ENCODE measurements at regions not wholly inside any gene's neighbourhood (a gene's known extent, or its start where the extent isn't known, plus 50 kb on each side); places are given as distances from the start of the nearest gene placed in this dataset.
"Not testable (repeated sequence)": the region's sequence is repeated elsewhere in the genome, so short reads cannot be mapped to it uniquely, and the experiment has no call there.

GRCh38 chr11:19627566-19627965 lies 85.1 kb upstream of the NAV2 start:
- no peak for DNase-seq (ENCODE audit: low spot score)

- DNase-seq (ENCODE audit: low spot score), result no peak
Measured at GRCh38 chr11:19625438-19625837, 87.2 kb upstream of the NAV2 start.

- DNase-seq (ENCODE audit: low spot score), result no peak
Measured at GRCh38 chr11:19617696-19618523, 94.7 kb upstream of the NAV2 start.

GRCh38 chr11:19615341-19616183 lies 97.1 kb upstream of the NAV2 start:
- DNase-seq (ENCODE audit: low spot score), result no peak

- DNase-seq (ENCODE audit: low spot score), result no peak
Measured at GRCh38 chr11:19614370-19614940, 98.2 kb upstream of the NAV2 start.

- DNase-seq (ENCODE audit: low spot score), result not testable (repeated sequence)
Measured at GRCh38 chr11:19612025-19612424, 100.6 kb upstream of the NAV2 start.

GRCh38 chr11:19607656-19608360 lies 104.8 kb upstream of the NAV2 start:
- DNase-seq (ENCODE audit: low spot score), result no peak

GRCh38 chr11:19606856-19607655 lies 105.6 kb upstream of the NAV2 start:
- DNase-seq (ENCODE audit: low spot score), result no peak

GRCh38 chr11:19605520-19606371 lies 106.9 kb upstream of the NAV2 start:
- no peak for DNase-seq (ENCODE audit: low spot score)

GRCh38 chr11:19604679-19605375 lies 107.8 kb upstream of the NAV2 start:
- no peak for DNase-seq (ENCODE audit: low spot score)

GRCh38 chr11:19603771-19604170 lies 108.9 kb upstream of the NAV2 start:
- DNase-seq (ENCODE audit: low spot score), result no peak

- DNase-seq (ENCODE audit: low spot score), result no peak
Measured at GRCh38 chr11:19602891-19603290, 109.7 kb upstream of the NAV2 start.

GRCh38 chr11:19602406-19602805 lies 110.2 kb upstream of the NAV2 start:
- no peak for DNase-seq (ENCODE audit: low spot score)

- no peak for DNase-seq (ENCODE audit: low spot score)
Measured at GRCh38 chr11:19601235-19601634, 111.4 kb upstream of the NAV2 start.

- DNase-seq (ENCODE audit: low spot score), result no peak
Measured at GRCh38 chr11:19599681-19600080, 113.0 kb upstream of the NAV2 start.

GRCh38 chr11:19598876-19599486 lies 113.7 kb upstream of the NAV2 start:
- DNase-seq (ENCODE audit: low spot score), result no peak

GRCh38 chr11:19598456-19598855 lies 114.2 kb upstream of the NAV2 start:
- no peak for DNase-seq (ENCODE audit: low spot score)

- no peak for DNase-seq (ENCODE audit: low spot score)
Measured at GRCh38 chr11:19597876-19598275, 114.8 kb upstream of the NAV2 start.

GRCh38 chr11:19597206-19597605 lies 115.4 kb upstream of the NAV2 start:
- no peak for DNase-seq (ENCODE audit: low spot score)
